Spleen (tissue), 11 donors: ENCODE measurements at regions not wholly inside any gene's neighbourhood (a gene's known extent, or its start where the extent isn't known, plus 50 kb on each side); places are given as distances from the start of the nearest gene placed in this dataset.

Experiments
- DNase-seq: peaks from one replicate; pipeline ENCODE4 v3.0.0-alpha.2; 2020
- H3K27ac ChIP-seq, 8 donors: fragments of 200-600 bp; sonication (generic) in 7 of 8; 1 replicate in 4 of 8; 2 replicates in 4 of 8; pipeline versions ENCODE4 v1.5.0 to v1.8.0; 2016 to 2021; ENCODE audit warnings: inconsistent platforms in 4 of 8, mild to moderate bottlenecking in 4 of 8, moderate library complexity in 1 of 8
- H3K27me3 ChIP-seq, 7 donors: fragments of 200-600 bp; sonication (generic) in 6 of 7; replicated peaks in 1 of 7; 1 replicate in 4 of 7; 2 replicates in 3 of 7; pipeline versions ENCODE4 v1.5.0 to v1.8.0; 2016 to 2021; ENCODE audit warnings: inconsistent platforms in 3 of 7, mild to moderate bottlenecking in 1 of 7
- H3K36me3 ChIP-seq, 6 donors: fragments of 200-600 bp; sonication (generic) in 5 of 6; 1 replicate in 4 of 6; 2 replicates in 2 of 6; pipeline versions ENCODE4 v1.5.0 to v1.8.0; 2016 to 2021; ENCODE audit warnings: inconsistent platforms in 2 of 6
- H3K4me1 ChIP-seq, 6 donors: fragments of 200-600 bp; sonication (generic) in 5 of 6; 1 replicate in 3 of 6; 2 replicates in 3 of 6; pipeline versions ENCODE4 v1.5.0 to v1.8.0; 2016 to 2021; ENCODE audit warnings: inconsistent platforms in 3 of 6
- H3K4me3 ChIP-seq, 8 donors: fragments of 200-600 bp; sonication (generic) in 7 of 8; 1 replicate in 4 of 8; 2 replicates in 4 of 8; pipeline versions ENCODE4 v1.5.0 to v1.8.0; 2016 to 2021; ENCODE audit warnings: inconsistent platforms in 4 of 8, mild to moderate bottlenecking in 4 of 8, moderate library complexity in 2 of 8
- H3K9me3 ChIP-seq, 8 donors: fragments of 200-600 bp; sonication (generic) in 7 of 8; 1 replicate in 4 of 8; 2 replicates in 4 of 8; pipeline versions ENCODE4 v1.5.0 to v1.8.0; 2016 to 2021; ENCODE audit warnings: inconsistent platforms in 4 of 8
- CTCF ChIP-seq, 11 experiments: fragments of 200-600 bp in 7 of 11; fragments of 450-650 bp in 4 of 11; sonication (generic) in 4 of 11; IDR thresholded peaks in 8 of 11; conservative IDR thresholded peaks in 3 of 11; 1 replicate in 7 of 11; 2 replicates in 4 of 11; pipeline versions ENCODE4 v1.4.0 to v1.8.0; 2016 to 2021; ENCODE audit warnings: antibody characterized with exemption in 11 of 11, inconsistent platforms in 4 of 11, mild to moderate bottlenecking in 1 of 11
- POLR2A ChIP-seq, 3 donors: fragments of 450-650 bp; IDR thresholded peaks; one replicate each; pipeline ENCODE4 v1.5.1; 2017; ENCODE audit warnings: antibody characterized with exemption in 3 of 3, mild to moderate bottlenecking in 1 of 3
- POLR2AphosphoS5 ChIP-seq, 3 donors: sonication (generic); formaldehyde crosslinking; IDR thresholded peaks; one replicate each; pipeline ENCODE4 v1.5.1; 2017; ENCODE audit warnings: antibody characterized with exemption in 3 of 3
- WGBS, 5 donors: extraction: QIAGEN DNeasy Blood & Tissue Kit in 3 of 5; methylation state at CpG; one replicate each; pipeline versions ENCODE4 v1.1.5 to v1.1.7; 2013 to 2018; 5-methylcytosine and 5-hydroxymethylcytosine counted together
- intact Hi-C: fragments of 100-400 bp; cut with DNase I; formaldehyde crosslinking; loops from one replicate; pipeline ENCODE4 v1.15.0; 2023; ENCODE audit warnings: low total_unique reads
- donor health status: healthy with polysubstance abuse.
- donor health status: DM: no; HTN: no; CAD: no; lungs with moderate emphysema.
- donor health status: DM: no; HTN: no; CAD: no.
- donor health status: Bipolar disorder and iron deficiency.
- donor health status: healthy.
- donor health status: DM: no; HTN: no; CAD: no.
- donor health status: DM: yes; HTN: yes; CAD: no.

DNA sequence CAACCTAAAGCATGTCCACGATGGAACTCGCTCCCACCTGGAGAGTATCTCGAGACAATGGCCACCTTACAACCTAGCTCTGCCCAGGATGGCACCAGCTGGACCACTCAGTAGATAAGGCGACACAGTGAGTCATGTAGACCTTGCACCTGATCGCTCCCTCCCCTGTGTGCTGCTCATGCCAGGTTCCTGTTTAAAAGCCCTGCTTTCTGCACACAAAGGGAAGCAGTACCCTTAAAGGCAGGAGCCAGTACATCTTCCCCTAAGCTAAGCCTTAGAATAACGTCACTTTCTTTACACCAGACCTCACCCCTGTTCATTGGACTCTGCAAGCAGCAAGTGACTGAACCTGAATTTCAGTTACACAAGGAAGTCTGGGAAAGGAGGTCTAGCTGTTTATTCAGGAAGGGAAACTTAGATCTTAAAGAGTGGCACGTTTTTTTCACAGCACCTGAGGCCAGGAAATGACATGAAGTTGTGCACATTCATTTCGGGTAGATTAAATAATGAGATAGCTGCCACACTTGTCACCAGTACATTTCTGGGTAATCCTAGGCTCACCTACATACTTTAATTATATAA is 117.9 kb downstream of the MTPAP start:
- no peak for DNase-seq
- Histone ChIP-seq H3K36me3 (no peaks in the 10 kb centered on the region), H3K4me1 (no peaks in the 10 kb centered on the region), H3K27me3 (no peaks in the 10 kb centered on the region), H3K9me3 (no peaks in the 10 kb centered on the region), H3K4me3 (no peak overlapping the region), H3K27ac (no peak overlapping the region)
- no peak for TF ChIP-seq POLR2AphosphoS5 (IDR thresholded peaks at IDR 0.05)
- no peak for TF ChIP-seq POLR2A (IDR thresholded peaks at IDR 0.05)
- no peak for TF ChIP-seq CTCF (IDR thresholded peaks at IDR 0.05 in 8 of 11, conservative IDR thresholded peaks at IDR 0.05 in 3 of 11)
- intact Hi-C loops: no loop called here
- 47 to 52% (median 47%) methylated on average over 8 of the region's 8 CpGs for WGBS, 5 donors

GRCh38 chr10:30229536-30229935 is 119.5 kb downstream of the MTPAP start:
- TF ChIP-seq POLR2AphosphoS5 (IDR thresholded peaks at IDR 0.05) (no peak), CTCF (IDR thresholded peaks at IDR 0.05 in 8 of 11, conservative IDR thresholded peaks at IDR 0.05 in 3 of 11) (no peak), POLR2A (IDR thresholded peaks at IDR 0.05) (no peak)
- Histone ChIP-seq H3K9me3 (no peaks in the 10 kb centered on the region), H3K4me1 (no peaks in the 10 kb centered on the region), H3K4me3 (no peak overlapping the region), H3K27ac (no peak overlapping the region), H3K27me3 (no peaks in the 10 kb centered on the region), H3K36me3 (no peaks in the 10 kb centered on the region)
- WGBS, 5 donors: 80 to 93% (median 86%) methylated on average over 5 of the region's 5 CpGs
- no peak for DNase-seq
- intact Hi-C loops: no loop called here

- no peaks in the 10 kb centered on the region for H3K9me3 ChIP-seq
- intact Hi-C loops: no loop called here
- no peaks in the 10 kb centered on the region for H3K4me1 ChIP-seq
- H3K27ac ChIP-seq: no peak overlapping the region
- DNase-seq: no peak
- TF ChIP-seq POLR2A (IDR thresholded peaks at IDR 0.05) (no peak), POLR2AphosphoS5 (IDR thresholded peaks at IDR 0.05) (no peak), CTCF (IDR thresholded peaks at IDR 0.05 in 8 of 11, conservative IDR thresholded peaks at IDR 0.05 in 3 of 11) (no peak)
- H3K36me3 ChIP-seq: no peaks in the 10 kb centered on the region
- 79 to 91% (median 88%) methylated on average over 5 of the region's 5 CpGs for WGBS, 5 donors
- no peak overlapping the region for H3K4me3 ChIP-seq
- H3K27me3 ChIP-seq: no peaks in the 10 kb centered on the region
Observed at GRCh38 chr10:30228417-30229036, 120.6 kb downstream of the MTPAP start.

- Histone ChIP-seq H3K4me3 (no peak overlapping the region), H3K4me1 (no peaks in the 10 kb centered on the region), H3K9me3 (no peaks in the 10 kb centered on the region), H3K27ac (no peak overlapping the region), H3K27me3 (no peaks in the 10 kb centered on the region), H3K36me3 (no peaks in the 10 kb centered on the region)
- intact Hi-C loops: no loop called here
- no peak for TF ChIP-seq POLR2A (IDR thresholded peaks at IDR 0.05)
- TF ChIP-seq POLR2AphosphoS5 (IDR thresholded peaks at IDR 0.05): no peak
- no peak for TF ChIP-seq CTCF (IDR thresholded peaks at IDR 0.05 in 8 of 11, conservative IDR thresholded peaks at IDR 0.05 in 3 of 11)
- no peak for DNase-seq
- WGBS, 5 donors: 61 to 75% (median 70%) methylated on average over 6 of the region's 6 CpGs
Observed at GRCh38 chr10:30227481-30227880, 121.6 kb downstream of the MTPAP start.
